Gastroesophageal sphincter (tissue), 4 donors: ENCODE measurements at regions not wholly inside any gene's neighbourhood (a gene's known extent, or its start where the extent isn't known, plus 50 kb on each side); places are given as distances from the start of the nearest gene placed in this dataset.
"Not testable (repeated sequence)": the region's sequence is repeated elsewhere in the genome, so short reads cannot be mapped to it uniquely, and the experiment has no call there.

Source experiments
- ATAC-seq: fragments of 150-250 bp; one replicate; pipeline ENCODE4 v1.9.1; 2016; ENCODE audit warnings: mild to moderate bottlenecking, moderate library complexity
- H3K27ac ChIP-seq, 4 donors: fragments of 200-600 bp; sonication (generic) in 3 of 4; 1 replicate in 3 of 4; 2 replicates in 1 of 4; pipeline ENCODE4 v1.5.1; 2016 to 2019
- H3K27me3 ChIP-seq: fragments of 200-600 bp; sonication (generic); one replicate; pipeline ENCODE4 v1.5.1; 2019
- H3K36me3 ChIP-seq, 2 donors: fragments of 200-600 bp; sonication (generic); one replicate each; pipeline ENCODE4 v1.5.1; 2019; ENCODE audit warnings: control low read depth in 1 of 2
- H3K4me1 ChIP-seq, 3 donors: fragments of 200-600 bp; sonication (generic); 1 replicate in 2 of 3; 2 replicates in 1 of 3; pipeline ENCODE4 v1.5.1; 2016 to 2019; ENCODE audit warnings: control low read depth in 2 of 3
- H3K4me3 ChIP-seq, 2 donors: fragments of 200-600 bp; sonication (generic); one replicate each; pipeline ENCODE4 v1.5.1; 2019; ENCODE audit warnings: mild to moderate bottlenecking in 1 of 2, moderate library complexity in 1 of 2
- H3K9me3 ChIP-seq, 3 donors: fragments of 200-600 bp; sonication (generic); one replicate each; pipeline ENCODE4 v1.5.1; 2017 to 2019; ENCODE audit warnings: control low read depth in 2 of 3
- EP300 ChIP-seq: sonication (generic); formaldehyde crosslinking; IDR thresholded peaks from one replicate; pipeline ENCODE4 v1.6.1; 2017; ENCODE audit warnings: antibody characterized with exemption, mild to moderate bottlenecking
- POLR2A ChIP-seq, 2 donors: fragments of 450-650 bp; IDR thresholded peaks; one replicate each; pipeline ENCODE4 v1.6.1; 2017; ENCODE audit warnings: antibody characterized with exemption in 2 of 2, mild to moderate bottlenecking in 2 of 2, moderate library complexity in 1 of 2
- POLR2AphosphoS5 ChIP-seq: sonication (generic); formaldehyde crosslinking; IDR thresholded peaks from one replicate; pipeline ENCODE4 v1.6.1; 2017; ENCODE audit warnings: antibody characterized with exemption
- WGBS, 2 donors: methylation state at CpG; one replicate each; pipeline ENCODE4 v1.1.5; 2018; ENCODE audit warnings: low coverage in 1 of 2; 5-methylcytosine and 5-hydroxymethylcytosine counted together
- TF ChIP-seq, protein P1 (sequence below), 4 experiments: fragments of 200-600 bp in 2 of 4; fragments of 450-650 bp in 2 of 4; sonication (generic) in 1 of 4; IDR thresholded peaks; one replicate each; pipeline ENCODE4 v1.5.1; 2017 to 2019; ENCODE audit warnings: antibody characterized with exemption in 4 of 4, mild to moderate bottlenecking in 2 of 4, moderate library complexity in 2 of 4

DNA sequence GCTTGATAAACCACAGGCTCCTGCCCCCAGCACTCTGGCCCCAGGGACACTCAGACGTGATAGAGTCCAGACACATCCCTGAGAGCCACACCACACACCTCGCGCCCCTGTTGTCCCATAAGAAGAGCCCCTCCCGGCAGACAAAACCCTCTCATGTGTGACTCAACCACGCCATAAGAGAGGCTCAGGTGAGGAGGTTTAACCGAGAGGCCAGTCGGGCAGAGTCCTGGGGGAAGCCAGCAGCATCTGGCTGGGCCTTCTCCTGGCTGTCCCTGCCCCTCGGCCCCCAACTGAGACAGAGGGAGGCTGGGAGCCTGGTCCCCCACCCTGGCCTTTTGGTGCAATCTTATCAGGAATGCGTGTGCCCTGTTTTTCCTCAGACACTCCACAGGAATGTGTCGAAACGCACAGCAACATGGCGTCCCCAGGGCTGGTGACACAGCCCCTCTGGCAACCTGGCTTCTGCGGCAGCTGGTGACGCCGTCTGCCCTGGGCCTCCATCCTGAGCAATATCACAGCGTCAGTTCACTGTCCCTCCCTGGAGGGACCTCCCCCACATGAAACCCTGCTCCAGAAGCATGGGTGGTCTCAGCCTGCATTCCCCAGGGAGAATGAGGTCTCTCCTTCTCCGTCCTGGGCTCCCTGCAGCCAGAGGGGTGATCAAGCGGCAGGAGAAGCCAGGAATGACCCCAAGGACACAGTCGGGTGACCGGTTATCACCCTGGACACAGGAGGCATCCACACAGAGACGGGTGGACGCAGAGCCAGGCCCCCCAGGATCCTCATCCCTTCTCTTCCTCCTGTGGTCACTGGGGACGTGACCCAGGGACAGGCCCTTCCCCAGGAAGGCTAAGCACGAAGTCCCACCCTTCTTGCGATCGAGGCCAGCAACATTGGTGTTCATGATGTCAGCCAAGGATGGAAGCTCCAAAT, 156.6 kb upstream of the AFDN start:
- Histone ChIP-seq H3K27me3 (no peaks in the 10 kb centered on the region), H3K4me3 (no peak overlapping the region), H3K4me1 (no peaks in the 10 kb centered on the region), H3K36me3 (no peaks in the 10 kb centered on the region), H3K27ac (no peak overlapping the region), H3K9me3 (no peaks in the 10 kb centered on the region)
- no peak for ATAC-seq
- WGBS, 2 donors: 60 to 100% methylated on average over 1 to 3 of the region's 26 CpGs
- TF ChIP-seq, protein P1, sequence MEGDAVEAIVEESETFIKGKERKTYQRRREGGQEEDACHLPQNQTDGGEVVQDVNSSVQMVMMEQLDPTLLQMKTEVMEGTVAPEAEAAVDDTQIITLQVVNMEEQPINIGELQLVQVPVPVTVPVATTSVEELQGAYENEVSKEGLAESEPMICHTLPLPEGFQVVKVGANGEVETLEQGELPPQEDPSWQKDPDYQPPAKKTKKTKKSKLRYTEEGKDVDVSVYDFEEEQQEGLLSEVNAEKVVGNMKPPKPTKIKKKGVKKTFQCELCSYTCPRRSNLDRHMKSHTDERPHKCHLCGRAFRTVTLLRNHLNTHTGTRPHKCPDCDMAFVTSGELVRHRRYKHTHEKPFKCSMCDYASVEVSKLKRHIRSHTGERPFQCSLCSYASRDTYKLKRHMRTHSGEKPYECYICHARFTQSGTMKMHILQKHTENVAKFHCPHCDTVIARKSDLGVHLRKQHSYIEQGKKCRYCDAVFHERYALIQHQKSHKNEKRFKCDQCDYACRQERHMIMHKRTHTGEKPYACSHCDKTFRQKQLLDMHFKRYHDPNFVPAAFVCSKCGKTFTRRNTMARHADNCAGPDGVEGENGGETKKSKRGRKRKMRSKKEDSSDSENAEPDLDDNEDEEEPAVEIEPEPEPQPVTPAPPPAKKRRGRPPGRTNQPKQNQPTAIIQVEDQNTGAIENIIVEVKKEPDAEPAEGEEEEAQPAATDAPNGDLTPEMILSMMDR (IDR thresholded peaks at IDR 0.05): no peak
- TF ChIP-seq POLR2AphosphoS5 (no peak), POLR2A (IDR thresholded peaks at IDR 0.05) (no peak), EP300 (no peak)

DNA sequence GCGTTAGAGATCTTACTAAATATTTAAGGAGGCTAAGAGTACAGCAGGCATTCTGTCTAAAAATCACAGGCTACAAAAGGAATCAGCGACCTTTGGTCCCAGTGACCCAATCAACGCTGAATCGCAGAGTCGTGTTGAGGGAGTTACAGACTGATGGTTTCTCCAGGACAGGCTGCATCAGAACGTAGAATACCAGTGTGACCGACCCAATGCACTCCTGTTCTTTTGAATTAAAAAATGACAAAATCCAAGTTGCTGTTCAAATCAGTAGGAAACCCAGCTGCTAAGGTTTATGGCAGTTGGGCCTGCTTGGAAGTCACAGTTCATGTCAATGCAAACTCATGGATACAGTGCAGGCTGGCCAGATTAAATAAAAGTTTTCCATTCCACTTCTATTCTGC, 155.8 kb upstream of the AFDN start:
- 90 to 92% methylated on average over 5 to 7 of the region's 7 CpGs for WGBS, 2 donors
- no peak overlapping the region for H3K4me3 ChIP-seq
- peaks cover 0 to 3% (median 0%) of the 10 kb centered on the region in 3 donors for H3K4me1 ChIP-seq
- TF ChIP-seq, protein P1 (IDR thresholded peaks at IDR 0.05): no peak
- TF ChIP-seq POLR2AphosphoS5 (no peak), EP300 (no peak), POLR2A (IDR thresholded peaks at IDR 0.05) (no peak)
- ATAC-seq: no peak
- no peaks in the 10 kb centered on the region for H3K9me3 ChIP-seq
- no peak overlapping the region for H3K27ac ChIP-seq
- H3K27me3 ChIP-seq: no peaks in the 10 kb centered on the region
- no peaks in the 10 kb centered on the region for H3K36me3 ChIP-seq

DNA sequence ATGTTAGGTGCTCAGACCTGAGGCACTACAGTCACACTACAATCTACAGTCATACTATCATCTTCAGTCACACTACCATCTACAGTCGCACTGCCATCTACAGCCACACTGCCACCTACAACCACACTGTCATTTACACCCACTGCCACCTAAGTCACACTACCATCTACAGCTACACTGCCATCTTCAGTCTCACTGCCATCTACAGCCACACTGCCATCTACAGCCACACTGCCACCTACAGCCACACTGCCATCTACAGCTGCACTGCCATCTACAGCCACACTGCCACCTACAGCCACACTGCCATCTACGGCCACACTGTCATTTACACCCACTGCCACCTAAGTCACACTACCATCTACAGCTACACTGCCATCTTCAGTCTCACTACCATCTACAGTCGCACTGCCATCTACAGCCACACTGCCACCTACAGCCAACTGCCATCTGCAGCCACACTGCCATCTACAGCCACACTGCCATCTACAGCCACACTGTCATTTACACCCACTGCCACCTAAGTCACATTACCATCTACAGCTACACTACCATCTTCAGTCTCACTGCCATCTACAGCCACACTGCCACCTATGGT, 155.2 kb upstream of the AFDN start:
- not testable (repeated sequence) for ATAC-seq
- WGBS, 2 donors: 82 to 84% methylated on average over 3 of the region's 3 CpGs
- TF ChIP-seq, protein P1 (IDR thresholded peaks at IDR 0.05): peak in 1 of 4 experiments; percentile 10

DNA sequence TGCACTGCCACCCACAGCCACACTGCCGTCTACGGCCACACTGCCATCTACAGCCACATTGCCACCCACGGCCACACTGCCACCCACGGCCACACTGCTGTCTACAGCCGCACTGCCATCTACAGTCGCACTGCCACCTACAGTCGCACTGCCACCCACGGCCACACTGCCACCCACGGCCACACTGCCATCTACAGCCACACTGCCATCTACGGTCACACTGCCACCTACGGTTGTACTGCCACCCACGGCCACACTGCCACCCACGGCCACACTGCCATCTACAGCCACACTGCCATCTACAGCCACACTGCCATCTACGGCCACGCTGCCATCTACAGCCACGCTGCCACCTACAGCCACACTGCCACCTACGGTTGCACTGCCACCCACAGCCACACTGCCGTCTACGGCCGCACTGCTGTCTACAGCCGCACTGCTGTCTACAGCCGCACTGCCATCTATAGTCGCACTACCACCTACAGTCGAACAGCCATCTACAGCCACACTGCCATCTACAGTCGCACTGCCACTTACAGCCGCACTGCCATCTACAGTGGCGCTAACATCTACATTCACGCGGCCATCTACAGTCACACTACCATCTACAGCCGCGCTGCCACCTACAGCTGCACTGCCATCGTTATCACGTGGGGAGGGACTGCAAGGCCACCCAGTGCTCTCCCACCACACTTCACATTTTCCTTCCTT, 154.6 kb upstream of the AFDN start:
- TF ChIP-seq EP300: no peak
- TF ChIP-seq, protein P1 (IDR thresholded peaks at IDR 0.05): no peak
- WGBS, 2 donors: 89 to 92% methylated on average over 18 to 26 of the region's 33 CpGs
- no peak for ATAC-seq

More for the DNA sequence above, 155.2 kb upstream of the AFDN start:
- H3K4me1 ChIP-seq, H3K4me3 ChIP-seq, H3K27ac ChIP-seq, H3K27me3 ChIP-seq, H3K36me3 ChIP-seq, H3K9me3 ChIP-seq: not testable (repeated sequence)

More for the DNA sequence above, 154.6 kb upstream of the AFDN start:
- Histone ChIP-seq H3K36me3 (no peaks in the 10 kb centered on the region), H3K4me3 (no peak overlapping the region), H3K9me3 (no peaks in the 10 kb centered on the region), H3K4me1 (peaks cover 0 to 15% (median 0%) of the 10 kb centered on the region in 3 donors), H3K27ac (no peak overlapping the region), H3K27me3 (peaks cover 4% of the 10 kb centered on the region)
